HEK293 (cell line): ENCODE measurements at regions not wholly inside any gene's neighbourhood (a gene's known extent, or its start where the extent isn't known, plus 50 kb on each side); places are given as distances from the start of the nearest gene placed in this dataset.

Source experiments
- SETDB1 ChIP-seq: IDR thresholded peaks from one replicate; pipeline ENCODE4 v1.6.1; 2017; ENCODE audit warnings: mild to moderate bottlenecking, low read length, moderate library complexity, mixed read lengths; ENCODE audit not compliant: insufficient read length
- ZNF280C ChIP-seq: fragments of 450-650 bp; formaldehyde crosslinking; IDR thresholded peaks from 2 replicates; pipeline ENCODE4 v1.5.1; 2016; ENCODE audit warnings: missing biosample characterization, missing genetic modification characterization
- ZNF629 ChIP-seq: fragments of 450-650 bp; formaldehyde crosslinking; IDR thresholded peaks from 2 replicates; pipeline ENCODE4 v1.5.1; 2017; ENCODE audit warnings: missing biosample characterization, missing genetic modification characterization

- no peak for TF ChIP-seq ZNF629 (tag by site-specific recombination)
- no peak for TF ChIP-seq SETDB1
- no peak for TF ChIP-seq ZNF280C (tag by site-specific recombination)
These were observed 504.6 kb downstream of the ALG10 start for GRCh38 chr12:34526946-34527345.
